ENCODE measurements at regions not wholly inside any gene's neighbourhood (a gene's known extent, or its start where the extent isn't known, plus 50 kb on each side); places are given as distances from the start of the nearest gene placed in this dataset.

DNA sequence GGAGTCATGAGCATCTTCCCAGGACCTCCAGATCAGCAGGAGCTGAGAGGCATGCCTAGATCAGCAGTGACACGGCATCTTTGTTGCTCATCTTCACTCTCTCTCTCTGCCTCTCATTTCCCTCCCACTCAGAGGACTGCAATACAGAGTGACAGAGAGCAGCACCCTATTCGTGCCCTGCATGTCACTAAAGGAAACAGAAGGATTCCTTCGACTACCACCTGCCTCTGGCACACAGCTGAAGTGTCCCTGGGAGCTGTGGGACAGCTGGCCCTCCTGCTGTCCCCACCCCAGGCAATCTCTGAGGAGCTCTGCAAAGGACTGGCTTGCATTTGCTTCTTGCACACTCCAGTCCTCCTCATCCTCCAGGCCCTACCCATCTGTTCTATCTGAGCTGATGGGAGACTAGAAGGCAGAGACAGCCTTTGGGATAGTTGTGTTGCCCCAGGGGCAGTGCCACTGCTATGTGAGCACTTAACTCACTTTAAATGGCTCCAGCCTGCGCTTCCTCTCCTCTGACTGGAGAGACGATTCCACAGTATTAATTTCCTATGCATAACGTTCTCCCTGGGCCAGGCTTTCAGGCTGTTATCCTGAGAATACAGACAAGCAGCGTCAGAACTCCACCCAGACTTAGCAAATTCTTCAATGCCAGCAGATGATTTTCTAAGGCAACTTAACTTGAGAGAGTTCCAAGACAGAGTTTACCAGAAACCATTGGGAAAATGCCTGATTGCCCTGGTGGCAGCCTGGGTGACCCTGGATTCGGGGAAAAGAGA is 167.6 kb upstream of the MAP1B start:
- DNase-seq (ENCODE audit: extremely low spot score) = no peak
- Histone ChIP-seq H3K27ac (ENCODE audit: low read depth) (no peak overlapping the region), H3K36me3 (ENCODE audit: insufficient read depth) (no peaks in the 10 kb centered on the region), H3K4me1 (ENCODE audit: insufficient read depth) (no peaks in the 10 kb centered on the region), H3K4me3 (ENCODE audit: low read depth, low read length) (no peak overlapping the region)
- 61% methylated on average over 8 of the region's 8 CpGs for WGBS

DNA sequence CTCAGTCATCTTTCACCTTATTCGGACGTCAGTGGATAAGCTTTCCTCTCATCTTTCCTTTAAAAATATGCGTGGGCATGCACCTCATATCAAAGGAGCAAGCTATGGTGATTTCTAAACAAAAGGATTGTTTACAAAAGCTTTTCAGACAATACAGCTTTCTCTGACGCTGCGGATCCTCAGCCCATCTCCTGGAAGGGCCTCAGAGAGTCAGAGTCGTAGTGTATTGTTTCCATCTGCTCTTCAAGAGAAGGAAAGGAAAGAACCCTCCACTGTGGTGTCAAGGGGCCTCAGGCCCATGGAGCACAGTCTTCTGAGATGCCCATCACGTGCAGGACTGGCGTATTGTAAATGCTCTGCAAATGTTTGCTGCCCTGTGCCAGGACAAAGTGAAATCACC is 163.4 kb upstream of the MAP1B start:
- 62% methylated on average over 8 of the region's 8 CpGs for WGBS
- DNase-seq (ENCODE audit: extremely low spot score) = no peak
- no peak overlapping the region for H3K27ac ChIP-seq (ENCODE audit: low read depth)
- H3K4me1 ChIP-seq (ENCODE audit: insufficient read depth) = no peaks in the 10 kb centered on the region
- H3K4me3 ChIP-seq (ENCODE audit: low read depth, low read length) = no peak overlapping the region
- H3K36me3 ChIP-seq (ENCODE audit: insufficient read depth) = no peaks in the 10 kb centered on the region

DNA sequence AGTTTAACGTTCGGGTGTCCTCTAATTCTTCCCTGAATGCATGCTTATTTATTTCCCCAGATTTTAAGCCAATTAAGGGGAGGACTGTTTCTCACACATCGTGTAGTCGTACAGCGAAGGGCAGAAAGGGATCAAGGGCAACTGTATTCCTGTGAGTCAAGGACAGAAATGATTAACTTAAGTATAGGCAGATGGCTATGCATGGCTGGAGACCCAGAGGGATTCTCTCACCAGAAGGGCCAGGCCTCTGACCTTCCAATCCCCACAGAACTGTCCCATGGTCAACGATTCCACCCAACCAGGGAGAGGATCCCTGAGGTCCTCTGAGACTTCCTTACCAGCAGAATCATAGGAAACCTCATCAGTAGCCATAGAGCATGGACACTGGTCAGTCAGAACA is 161.8 kb upstream of the MAP1B start:
- Histone ChIP-seq H3K4me1 (ENCODE audit: insufficient read depth) (no peaks in the 10 kb centered on the region), H3K36me3 (ENCODE audit: insufficient read depth) (no peaks in the 10 kb centered on the region), H3K4me3 (ENCODE audit: low read depth, low read length) (no peak overlapping the region), H3K27ac (ENCODE audit: low read depth) (no peak overlapping the region)
- no peak for DNase-seq (ENCODE audit: extremely low spot score)
- WGBS = 92% methylated on average over 6 of the region's 6 CpGs

DNA sequence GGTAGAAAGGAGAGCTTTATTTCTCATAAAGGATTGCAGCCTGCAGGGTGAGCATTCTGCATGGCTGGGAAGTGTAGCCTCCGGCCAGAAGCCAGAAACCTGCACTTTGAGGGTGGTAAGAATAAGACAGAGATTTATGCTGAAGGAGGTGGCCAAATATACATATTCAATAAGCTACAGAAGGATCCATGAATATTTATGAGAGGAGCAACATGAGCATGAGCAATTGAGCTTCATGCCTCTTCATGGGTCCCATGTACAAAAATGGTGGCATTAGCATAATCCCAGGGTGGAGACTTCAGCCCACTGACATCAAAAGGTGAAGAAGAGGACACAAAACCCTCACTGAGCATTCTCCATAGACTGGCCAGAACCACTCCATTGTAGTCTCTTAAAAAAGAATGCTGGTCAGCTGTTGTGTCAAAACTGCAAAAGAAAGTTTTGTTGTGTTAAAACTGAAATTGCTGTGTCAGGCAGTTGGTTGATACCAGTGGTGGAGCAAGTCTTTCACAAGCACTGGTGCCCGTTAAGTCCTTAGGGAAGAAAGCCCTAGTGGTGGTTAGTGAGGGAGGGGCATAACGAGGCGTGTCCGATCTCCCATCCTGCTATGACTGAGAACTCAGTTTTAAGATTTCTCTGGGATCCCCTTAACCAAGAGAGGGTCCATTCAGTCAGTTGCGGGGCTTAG is 160.8 kb upstream of the MAP1B start:
- no peaks in the 10 kb centered on the region for H3K4me1 ChIP-seq (ENCODE audit: insufficient read depth)
- H3K36me3 ChIP-seq (ENCODE audit: insufficient read depth) = no peaks in the 10 kb centered on the region
- H3K27ac ChIP-seq (ENCODE audit: low read depth) = no peak overlapping the region
- no peak overlapping the region for H3K4me3 ChIP-seq (ENCODE audit: low read depth, low read length)
- DNase-seq (ENCODE audit: extremely low spot score) = no peak
- WGBS = 95% methylated on average over 6 of the region's 6 CpGs

DNA sequence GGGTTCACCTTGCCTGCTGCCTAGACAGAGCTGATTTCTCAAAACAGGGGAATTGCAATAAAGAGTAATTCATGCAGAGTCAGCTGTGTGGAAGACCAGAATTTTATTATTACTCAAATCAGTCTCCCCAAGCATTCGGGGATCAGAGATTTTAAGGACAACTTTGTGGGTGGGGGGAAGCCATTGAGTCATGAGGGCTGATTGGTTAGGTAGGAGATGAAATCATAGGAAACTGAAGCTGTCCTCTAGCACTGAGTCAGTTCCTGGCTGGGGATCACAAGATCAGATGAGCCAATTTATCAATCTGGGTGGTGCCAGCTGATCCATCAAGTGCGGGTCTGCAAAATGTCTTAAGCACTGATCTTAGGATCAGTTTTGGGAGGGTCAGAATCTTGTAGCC is 159.1 kb upstream of the MAP1B start:
- Histone ChIP-seq H3K4me3 (ENCODE audit: low read depth, low read length) (no peak overlapping the region), H3K27ac (ENCODE audit: low read depth) (no peak overlapping the region), H3K36me3 (ENCODE audit: insufficient read depth) (no peaks in the 10 kb centered on the region), H3K4me1 (ENCODE audit: insufficient read depth) (no peaks in the 10 kb centered on the region)
- DNase-seq (ENCODE audit: extremely low spot score) = no peak
- WGBS = 96% methylated on average over 2 of the region's 2 CpGs

DNA sequence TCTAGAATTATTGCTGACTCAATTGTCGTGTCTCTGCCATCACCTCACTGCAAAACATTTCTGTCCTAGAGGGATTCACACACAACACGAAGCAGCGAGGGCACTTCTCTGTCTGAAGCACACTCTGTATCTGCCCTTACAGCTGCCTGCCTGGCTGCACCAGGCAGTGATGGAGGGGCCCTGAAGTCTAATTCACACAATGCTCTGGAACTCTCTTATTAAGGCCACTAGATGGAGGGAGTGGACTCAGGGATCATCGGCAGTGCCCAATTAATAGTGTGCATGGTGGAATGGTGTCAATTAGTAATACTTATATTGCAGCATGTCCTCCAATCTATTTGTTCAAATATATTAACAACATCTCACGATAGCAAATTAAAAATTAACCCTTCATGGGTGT is 157.5 kb upstream of the MAP1B start:
- Histone ChIP-seq H3K4me3 (ENCODE audit: low read depth, low read length) (no peak overlapping the region), H3K4me1 (ENCODE audit: insufficient read depth) (no peaks in the 10 kb centered on the region), H3K36me3 (ENCODE audit: insufficient read depth) (no peaks in the 10 kb centered on the region), H3K27ac (ENCODE audit: low read depth) (no peak overlapping the region)
- no peak for DNase-seq (ENCODE audit: extremely low spot score)
- 91% methylated on average over 5 of the region's 5 CpGs for WGBS

DNA sequence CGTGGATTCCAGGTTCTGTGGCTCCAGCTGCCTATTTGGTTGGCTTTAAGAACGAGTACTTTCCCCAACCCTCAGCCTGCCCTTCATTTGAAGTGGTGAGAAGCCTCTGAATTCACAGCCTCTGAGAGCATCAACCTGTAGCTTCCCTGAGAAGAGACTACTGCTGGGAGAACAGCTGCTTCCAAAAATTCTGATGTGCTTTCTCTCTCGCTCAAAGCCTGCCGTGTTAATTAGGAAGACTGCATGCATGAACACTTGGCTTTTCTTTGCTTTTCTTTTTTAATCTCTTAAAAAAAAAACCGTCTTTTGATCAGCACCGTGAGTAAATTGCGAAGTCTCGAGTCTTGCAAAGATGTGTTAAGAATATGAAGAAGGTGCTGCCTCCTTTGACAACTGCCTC is 153.4 kb upstream of the MAP1B start:
- DNase-seq (ENCODE audit: extremely low spot score) = no peak
- WGBS = 92% methylated on average over 8 of the region's 8 CpGs
- Histone ChIP-seq H3K36me3 (ENCODE audit: insufficient read depth) (no peaks in the 10 kb centered on the region), H3K4me1 (ENCODE audit: insufficient read depth) (no peaks in the 10 kb centered on the region), H3K27ac (ENCODE audit: low read depth) (no peak overlapping the region), H3K4me3 (ENCODE audit: low read depth, low read length) (no peak overlapping the region)

DNA sequence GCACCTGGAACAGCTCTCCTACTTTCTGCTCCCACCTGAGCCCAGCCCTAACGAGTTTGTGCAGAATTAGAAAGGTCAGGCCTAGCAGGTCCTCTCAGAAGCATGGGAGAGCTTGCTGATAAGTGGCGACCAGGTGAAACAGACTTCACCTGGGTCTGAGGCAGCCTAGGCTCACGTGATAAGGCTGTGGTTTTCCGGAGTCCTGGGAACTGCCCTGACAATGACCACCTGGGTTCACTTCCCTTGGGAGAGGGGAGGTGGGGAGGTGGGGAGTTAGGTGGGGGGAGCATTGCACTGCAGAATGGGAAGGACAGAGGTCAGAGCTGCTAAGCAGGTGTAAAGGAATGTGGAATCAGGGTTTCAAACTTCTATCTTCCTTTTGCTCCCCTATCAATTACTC is 152.9 kb upstream of the MAP1B start:
- no peak for DNase-seq (ENCODE audit: extremely low spot score)
- 79% methylated on average over 4 of the region's 4 CpGs for WGBS
- H3K36me3 ChIP-seq (ENCODE audit: insufficient read depth) = no peaks in the 10 kb centered on the region
- H3K4me3 ChIP-seq (ENCODE audit: low read depth, low read length) = no peak overlapping the region
- H3K27ac ChIP-seq (ENCODE audit: low read depth) = no peak overlapping the region
- H3K4me1 ChIP-seq (ENCODE audit: insufficient read depth) = no peaks in the 10 kb centered on the region

DNA sequence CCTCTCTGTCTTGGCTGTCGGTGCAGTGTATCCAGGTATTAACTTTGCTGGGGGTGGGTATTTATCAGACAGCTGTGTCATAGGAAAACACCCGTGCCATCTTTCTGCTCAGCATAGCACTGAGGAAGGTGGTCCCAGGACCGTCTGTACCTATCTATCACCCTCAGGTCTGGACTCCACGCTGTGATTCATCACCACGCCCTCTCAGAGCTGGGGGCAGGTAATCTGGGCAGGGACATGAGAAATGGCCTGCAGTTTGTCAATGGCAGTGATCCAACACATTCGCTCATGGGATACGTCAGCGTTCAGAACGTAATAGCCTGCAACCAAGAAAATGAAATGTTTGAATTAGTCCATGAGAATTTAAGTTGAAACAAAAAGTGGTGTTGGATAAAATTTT is 151.6 kb upstream of the MAP1B start:
- no peak for DNase-seq (ENCODE audit: extremely low spot score)
- 81% methylated on average over 9 of the region's 9 CpGs for WGBS
- H3K36me3 ChIP-seq (ENCODE audit: insufficient read depth) = no peaks in the 10 kb centered on the region
- no peaks in the 10 kb centered on the region for H3K4me1 ChIP-seq (ENCODE audit: insufficient read depth)
- H3K4me3 ChIP-seq (ENCODE audit: low read depth, low read length) = no peak overlapping the region
- H3K27ac ChIP-seq (ENCODE audit: low read depth) = no peak overlapping the region

DNA sequence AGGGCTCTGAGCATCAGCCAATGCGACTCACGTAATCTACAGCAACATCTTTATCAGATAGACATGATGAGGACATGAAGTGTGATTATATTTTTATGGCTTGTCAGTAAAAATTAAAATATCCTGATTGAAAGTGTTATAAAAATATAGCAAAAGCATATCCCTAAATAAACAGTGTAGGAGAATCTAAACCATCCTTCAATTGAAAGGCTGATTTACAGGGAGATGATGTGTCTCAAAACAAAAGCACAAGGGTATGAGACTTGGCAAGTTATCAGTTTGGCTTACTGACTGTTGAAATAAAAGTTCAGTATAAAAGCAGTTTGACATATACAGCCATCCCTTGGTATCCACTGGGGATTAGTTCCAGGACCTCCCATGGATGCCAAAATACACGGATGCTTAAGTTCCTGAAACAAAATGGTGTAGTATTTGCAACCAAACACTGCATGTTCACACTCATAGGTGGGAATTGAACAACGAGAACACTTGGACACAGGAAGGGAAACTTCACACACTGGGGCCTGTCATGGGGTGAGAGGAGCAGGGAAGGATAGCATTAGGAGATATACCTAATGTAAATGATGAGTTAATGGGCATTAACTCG is 149.9 kb upstream of the MAP1B start:
- Histone ChIP-seq H3K27ac (ENCODE audit: low read depth) (no peak overlapping the region), H3K36me3 (ENCODE audit: insufficient read depth) (no peaks in the 10 kb centered on the region), H3K4me1 (ENCODE audit: insufficient read depth) (no peaks in the 10 kb centered on the region), H3K4me3 (ENCODE audit: low read depth, low read length) (no peak overlapping the region)
- 30% methylated on average over 5 of the region's 5 CpGs for WGBS
- no peak for DNase-seq (ENCODE audit: extremely low spot score)

DNA sequence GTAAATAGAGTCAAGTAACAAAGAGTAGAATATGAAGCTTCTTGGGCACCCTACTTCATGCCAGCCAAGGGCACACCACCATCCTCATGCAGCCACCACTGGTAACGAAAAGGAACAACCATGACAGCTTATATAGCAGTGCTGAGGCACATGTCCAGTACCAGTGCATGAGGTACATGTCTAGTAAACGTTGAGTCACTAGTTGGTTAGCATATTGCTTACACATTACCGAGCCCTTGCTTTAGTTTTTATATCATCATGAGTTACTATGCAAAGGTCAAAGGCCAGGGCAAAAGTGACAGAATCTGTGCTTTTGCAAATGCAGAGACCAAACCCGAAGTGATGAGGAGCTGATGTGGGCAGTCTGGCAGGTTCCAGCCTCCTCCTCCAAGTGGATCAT is 147.1 kb upstream of the MAP1B start:
- WGBS = 92% methylated on average over 4 of the region's 4 CpGs
- Histone ChIP-seq H3K36me3 (ENCODE audit: insufficient read depth) (no peaks in the 10 kb centered on the region), H3K4me1 (ENCODE audit: insufficient read depth) (no peaks in the 10 kb centered on the region), H3K27ac (ENCODE audit: low read depth) (no peak overlapping the region), H3K4me3 (ENCODE audit: low read depth, low read length) (no peak overlapping the region)
- DNase-seq (ENCODE audit: extremely low spot score) = no peak

DNA sequence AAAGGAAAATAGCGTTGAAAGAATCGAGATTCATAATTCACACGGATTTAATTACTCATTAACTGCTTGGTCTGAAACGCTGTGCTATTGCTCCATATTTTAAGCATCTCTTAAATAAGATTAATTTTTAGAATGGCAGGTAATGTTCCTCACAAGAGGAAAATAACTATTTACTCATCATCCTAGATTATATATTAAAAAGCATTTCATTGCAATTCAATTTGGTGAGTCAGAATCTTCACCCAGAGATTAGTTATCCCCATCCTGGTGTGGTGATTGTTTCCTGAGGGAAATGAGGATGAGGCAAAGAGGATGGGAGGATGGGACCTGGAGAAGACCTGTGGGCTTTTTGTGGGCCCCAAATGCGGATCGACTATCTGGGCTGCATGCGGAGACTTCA is 145.5 kb upstream of the MAP1B start:
- 96% methylated on average over 7 of the region's 7 CpGs for WGBS
- H3K4me1 ChIP-seq (ENCODE audit: insufficient read depth) = no peaks in the 10 kb centered on the region
- H3K36me3 ChIP-seq (ENCODE audit: insufficient read depth) = no peaks in the 10 kb centered on the region
- no peak overlapping the region for H3K4me3 ChIP-seq (ENCODE audit: low read depth, low read length)
- DNase-seq (ENCODE audit: extremely low spot score) = no peak
- no peak overlapping the region for H3K27ac ChIP-seq (ENCODE audit: low read depth)

DNA sequence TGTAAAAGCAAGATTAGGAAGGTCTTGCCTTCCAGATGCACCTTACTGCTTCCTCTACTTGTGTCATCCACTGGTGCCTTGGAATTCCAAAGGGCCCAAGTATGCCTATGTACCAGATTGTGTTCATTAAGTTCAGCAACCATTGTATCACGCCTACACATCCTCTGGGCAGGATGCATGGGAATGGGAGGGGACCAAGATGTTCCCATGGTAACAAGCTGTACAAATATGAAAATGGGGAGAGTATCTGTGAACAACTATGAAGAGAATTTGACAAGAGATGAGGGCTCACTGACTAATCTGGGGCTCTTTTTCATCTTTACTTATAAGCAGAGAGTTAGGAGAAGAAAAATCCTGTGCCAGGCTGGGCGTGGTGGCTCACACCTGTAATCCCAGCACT is 137.8 kb upstream of the MAP1B start:
- WGBS = 91% methylated on average over 2 of the region's 2 CpGs
- no peak overlapping the region for H3K27ac ChIP-seq (ENCODE audit: low read depth)
- H3K4me3 ChIP-seq (ENCODE audit: low read depth, low read length) = no peak overlapping the region
- no peaks in the 10 kb centered on the region for H3K36me3 ChIP-seq (ENCODE audit: insufficient read depth)
- DNase-seq (ENCODE audit: extremely low spot score) = no peak
- no peaks in the 10 kb centered on the region for H3K4me1 ChIP-seq (ENCODE audit: insufficient read depth)

DNA sequence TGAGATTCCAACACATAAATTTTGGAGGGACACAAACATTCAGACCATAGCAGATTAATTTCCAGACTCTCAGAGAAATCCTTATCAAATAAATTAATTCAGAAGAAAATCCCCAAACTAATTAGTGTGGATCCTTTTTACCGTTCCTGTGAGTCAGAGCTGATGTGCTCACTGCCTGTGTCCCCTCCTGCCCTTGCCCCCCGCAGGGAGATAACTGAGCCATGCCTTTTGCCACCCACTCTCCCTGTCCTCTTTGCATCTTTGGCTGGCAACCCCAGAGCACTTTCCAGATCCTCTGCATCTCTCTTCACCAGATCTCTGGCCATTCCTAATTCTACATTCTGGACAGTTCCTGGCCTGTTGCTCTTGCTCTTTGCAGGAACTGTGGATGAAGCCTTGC is 135.4 kb upstream of the MAP1B start:
- no peaks in the 10 kb centered on the region for H3K4me1 ChIP-seq (ENCODE audit: insufficient read depth)
- no peaks in the 10 kb centered on the region for H3K36me3 ChIP-seq (ENCODE audit: insufficient read depth)
- H3K4me3 ChIP-seq (ENCODE audit: low read depth, low read length) = no peak overlapping the region
- DNase-seq (ENCODE audit: extremely low spot score) = no peak
- no peak overlapping the region for H3K27ac ChIP-seq (ENCODE audit: low read depth)
- WGBS = 77% methylated on average over 2 of the region's 2 CpGs
